WTC11 (cell line): ENCODE measurements at regions not wholly inside any gene's neighbourhood (a gene's known extent, or its start where the extent isn't known, plus 50 kb on each side); places are given as distances from the start of the nearest gene placed in this dataset.

Source experiments
- ESRRA ChIP-seq: sonication (generic); formaldehyde crosslinking; IDR thresholded peaks from 2 replicates; pipeline ENCODE4 v1.8.1; 2022; ENCODE audit warnings: mild to moderate bottlenecking, missing genetic modification reagents, borderline replicate concordance
- FOXP1 ChIP-seq: sonication (generic); formaldehyde crosslinking; IDR thresholded peaks from 2 replicates; pipeline ENCODE4 v1.8.0; 2022; ENCODE audit warnings: missing genetic modification reagents, mild to moderate bottlenecking, moderate library complexity, borderline replicate concordance
- KAT7 ChIP-seq: sonication (generic); formaldehyde crosslinking; IDR thresholded peaks from 2 replicates; pipeline ENCODE4 v1.8.1; 2023; ENCODE audit warnings: missing genetic modification reagents, mild to moderate bottlenecking, borderline replicate concordance
- SMAD3 ChIP-seq: sonication (generic); formaldehyde crosslinking; IDR thresholded peaks from 2 replicates; pipeline ENCODE4 v1.8.0; 2022; ENCODE audit warnings: missing genetic modification reagents, mild to moderate bottlenecking, borderline replicate concordance
- TEAD4 ChIP-seq: sonication (generic); formaldehyde crosslinking; IDR thresholded peaks from 2 replicates; pipeline ENCODE4 v1.8.0; 2022; ENCODE audit warnings: mild to moderate bottlenecking, missing genetic modification reagents
- TF ChIP-seq, protein P1 (sequence below): sonication (generic); formaldehyde crosslinking; IDR thresholded peaks from 2 replicates; pipeline ENCODE4 v1.8.0; 2023; ENCODE audit warnings: mild to moderate bottlenecking, missing genetic modification reagents
- TF ChIP-seq, protein P2 (sequence below): sonication (generic); formaldehyde crosslinking; conservative IDR thresholded peaks from 2 replicates; pipeline ENCODE4 v1.8.1; 2023; ENCODE audit warnings: mild to moderate bottlenecking, low read depth, missing genetic modification reagents, moderate library complexity
- TF ChIP-seq, protein P3 (sequence below): fragments of 200-600 bp; IDR thresholded peaks from 2 replicates; pipeline ENCODE4 v1.8.0; 2022; ENCODE audit warnings: antibody characterized with exemption
- TF ChIP-seq, protein P4 (sequence below): sonication (generic); formaldehyde crosslinking; IDR thresholded peaks from 2 replicates; pipeline ENCODE4 v1.8.0; 2022; ENCODE audit warnings: mild to moderate bottlenecking, missing genetic modification reagents

DNA sequence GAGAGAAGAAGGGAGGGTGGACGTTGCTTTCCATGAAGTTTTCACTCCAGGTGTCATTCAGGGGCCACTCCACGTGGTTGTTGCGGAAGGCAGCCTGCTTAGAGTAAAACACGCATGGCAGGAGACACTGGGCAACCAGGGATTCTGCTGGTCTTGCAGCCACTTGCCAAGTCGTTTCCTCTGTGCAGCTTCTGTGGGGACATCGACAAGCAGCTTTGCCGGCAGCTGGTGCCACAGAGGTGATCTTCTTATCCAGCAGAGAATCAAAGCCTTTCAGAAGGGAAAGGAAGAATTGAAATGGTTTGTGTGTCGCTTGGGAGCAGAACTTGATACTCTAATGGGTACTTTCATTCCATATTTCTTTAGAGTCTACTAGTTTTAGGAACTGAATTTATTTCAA is 867.1 kb upstream of the TENM3 start:
- TF ChIP-seq SMAD3 (CRISPR knock-in tag): no peak
- TF ChIP-seq ESRRA (CRISPR knock-in tag): no peak
- TF ChIP-seq, protein P1, sequence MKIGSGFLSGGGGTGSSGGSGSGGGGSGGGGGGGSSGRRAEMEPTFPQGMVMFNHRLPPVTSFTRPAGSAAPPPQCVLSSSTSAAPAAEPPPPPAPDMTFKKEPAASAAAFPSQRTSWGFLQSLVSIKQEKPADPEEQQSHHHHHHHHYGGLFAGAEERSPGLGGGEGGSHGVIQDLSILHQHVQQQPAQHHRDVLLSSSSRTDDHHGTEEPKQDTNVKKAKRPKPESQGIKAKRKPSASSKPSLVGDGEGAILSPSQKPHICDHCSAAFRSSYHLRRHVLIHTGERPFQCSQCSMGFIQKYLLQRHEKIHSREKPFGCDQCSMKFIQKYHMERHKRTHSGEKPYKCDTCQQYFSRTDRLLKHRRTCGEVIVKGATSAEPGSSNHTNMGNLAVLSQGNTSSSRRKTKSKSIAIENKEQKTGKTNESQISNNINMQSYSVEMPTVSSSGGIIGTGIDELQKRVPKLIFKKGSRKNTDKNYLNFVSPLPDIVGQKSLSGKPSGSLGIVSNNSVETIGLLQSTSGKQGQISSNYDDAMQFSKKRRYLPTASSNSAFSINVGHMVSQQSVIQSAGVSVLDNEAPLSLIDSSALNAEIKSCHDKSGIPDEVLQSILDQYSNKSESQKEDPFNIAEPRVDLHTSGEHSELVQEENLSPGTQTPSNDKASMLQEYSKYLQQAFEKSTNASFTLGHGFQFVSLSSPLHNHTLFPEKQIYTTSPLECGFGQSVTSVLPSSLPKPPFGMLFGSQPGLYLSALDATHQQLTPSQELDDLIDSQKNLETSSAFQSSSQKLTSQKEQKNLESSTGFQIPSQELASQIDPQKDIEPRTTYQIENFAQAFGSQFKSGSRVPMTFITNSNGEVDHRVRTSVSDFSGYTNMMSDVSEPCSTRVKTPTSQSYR (CRISPR knock-in tag): no peak
- TF ChIP-seq, protein P2, sequence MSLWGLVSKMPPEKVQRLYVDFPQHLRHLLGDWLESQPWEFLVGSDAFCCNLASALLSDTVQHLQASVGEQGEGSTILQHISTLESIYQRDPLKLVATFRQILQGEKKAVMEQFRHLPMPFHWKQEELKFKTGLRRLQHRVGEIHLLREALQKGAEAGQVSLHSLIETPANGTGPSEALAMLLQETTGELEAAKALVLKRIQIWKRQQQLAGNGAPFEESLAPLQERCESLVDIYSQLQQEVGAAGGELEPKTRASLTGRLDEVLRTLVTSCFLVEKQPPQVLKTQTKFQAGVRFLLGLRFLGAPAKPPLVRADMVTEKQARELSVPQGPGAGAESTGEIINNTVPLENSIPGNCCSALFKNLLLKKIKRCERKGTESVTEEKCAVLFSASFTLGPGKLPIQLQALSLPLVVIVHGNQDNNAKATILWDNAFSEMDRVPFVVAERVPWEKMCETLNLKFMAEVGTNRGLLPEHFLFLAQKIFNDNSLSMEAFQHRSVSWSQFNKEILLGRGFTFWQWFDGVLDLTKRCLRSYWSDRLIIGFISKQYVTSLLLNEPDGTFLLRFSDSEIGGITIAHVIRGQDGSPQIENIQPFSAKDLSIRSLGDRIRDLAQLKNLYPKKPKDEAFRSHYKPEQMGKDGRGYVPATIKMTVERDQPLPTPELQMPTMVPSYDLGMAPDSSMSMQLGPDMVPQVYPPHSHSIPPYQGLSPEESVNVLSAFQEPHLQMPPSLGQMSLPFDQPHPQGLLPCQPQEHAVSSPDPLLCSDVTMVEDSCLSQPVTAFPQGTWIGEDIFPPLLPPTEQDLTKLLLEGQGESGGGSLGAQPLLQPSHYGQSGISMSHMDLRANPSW (CRISPR knock-in tag): no peak
- no peak for TF ChIP-seq KAT7 (CRISPR knock-in tag)
- TF ChIP-seq FOXP1 (CRISPR knock-in tag): no peak
- TF ChIP-seq, protein P3, sequence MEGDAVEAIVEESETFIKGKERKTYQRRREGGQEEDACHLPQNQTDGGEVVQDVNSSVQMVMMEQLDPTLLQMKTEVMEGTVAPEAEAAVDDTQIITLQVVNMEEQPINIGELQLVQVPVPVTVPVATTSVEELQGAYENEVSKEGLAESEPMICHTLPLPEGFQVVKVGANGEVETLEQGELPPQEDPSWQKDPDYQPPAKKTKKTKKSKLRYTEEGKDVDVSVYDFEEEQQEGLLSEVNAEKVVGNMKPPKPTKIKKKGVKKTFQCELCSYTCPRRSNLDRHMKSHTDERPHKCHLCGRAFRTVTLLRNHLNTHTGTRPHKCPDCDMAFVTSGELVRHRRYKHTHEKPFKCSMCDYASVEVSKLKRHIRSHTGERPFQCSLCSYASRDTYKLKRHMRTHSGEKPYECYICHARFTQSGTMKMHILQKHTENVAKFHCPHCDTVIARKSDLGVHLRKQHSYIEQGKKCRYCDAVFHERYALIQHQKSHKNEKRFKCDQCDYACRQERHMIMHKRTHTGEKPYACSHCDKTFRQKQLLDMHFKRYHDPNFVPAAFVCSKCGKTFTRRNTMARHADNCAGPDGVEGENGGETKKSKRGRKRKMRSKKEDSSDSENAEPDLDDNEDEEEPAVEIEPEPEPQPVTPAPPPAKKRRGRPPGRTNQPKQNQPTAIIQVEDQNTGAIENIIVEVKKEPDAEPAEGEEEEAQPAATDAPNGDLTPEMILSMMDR: no peak
- TF ChIP-seq, protein P4, sequence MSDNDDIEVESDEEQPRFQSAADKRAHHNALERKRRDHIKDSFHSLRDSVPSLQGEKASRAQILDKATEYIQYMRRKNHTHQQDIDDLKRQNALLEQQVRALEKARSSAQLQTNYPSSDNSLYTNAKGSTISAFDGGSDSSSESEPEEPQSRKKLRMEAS: no peak
- no peak for TF ChIP-seq TEAD4 (CRISPR knock-in tag)
